HG03442 (cell line): ENCODE measurements at regions not wholly inside any gene's neighbourhood (a gene's known extent, or its start where the extent isn't known, plus 50 kb on each side); places are given as distances from the start of the nearest gene placed in this dataset.
"Not testable (repeated sequence)": the region's sequence is repeated elsewhere in the genome, so short reads cannot be mapped to it uniquely, and the experiment has no call there.

Source experiments
- ATAC-seq: cut with Tn5 transposase; IDR thresholded peaks from one replicate; pipeline ENCODE4 v1.9.1; 2021; ENCODE audit warnings: mild to moderate bottlenecking, moderate library complexity; ENCODE audit not compliant: unreplicated experiment

- no peak for ATAC-seq
These were observed 1049.8 kb upstream of the GRIA3 start for GRCh38 chrX:122134291-122134690.

GRCh38 chrX:122135070-122135469, 1049.0 kb upstream of the GRIA3 start:
- no peak for ATAC-seq

- not testable (repeated sequence) for ATAC-seq
These were observed 1043.9 kb upstream of the GRIA3 start for GRCh38 chrX:122140219-122140618.

- ATAC-seq, result no peak
These were observed 1030.1 kb upstream of the GRIA3 start for GRCh38 chrX:122154019-122154418.

GRCh38 chrX:122168241-122168640, 1015.8 kb upstream of the GRIA3 start:
- no peak for ATAC-seq

- ATAC-seq, result no peak
These were observed 999.3 kb upstream of the GRIA3 start for GRCh38 chrX:122184791-122185190.

- no peak for ATAC-seq
These were observed 996.9 kb upstream of the GRIA3 start for GRCh38 chrX:122187069-122187713.

GRCh38 chrX:122188751-122189150, 995.3 kb upstream of the GRIA3 start:
- no peak for ATAC-seq

GRCh38 chrX:122196343-122196742, 987.7 kb upstream of the GRIA3 start:
- ATAC-seq, result no peak

- no peak for ATAC-seq
These were observed 980.7 kb upstream of the GRIA3 start for GRCh38 chrX:122203399-122203798.

- no peak for ATAC-seq
These were observed 965.4 kb upstream of the GRIA3 start for GRCh38 chrX:122218666-122219065.

GRCh38 chrX:122219226-122219625, 964.9 kb upstream of the GRIA3 start:
- ATAC-seq, result no peak

GRCh38 chrX:122219735-122220134, 964.3 kb upstream of the GRIA3 start:
- no peak for ATAC-seq

GRCh38 chrX:122220644-122221373, 963.3 kb upstream of the GRIA3 start:
- ATAC-seq, result no peak

GRCh38 chrX:122221810-122222209, 962.3 kb upstream of the GRIA3 start:
- ATAC-seq, result not testable (repeated sequence)

GRCh38 chrX:122224137-122224536, 959.9 kb upstream of the GRIA3 start:
- ATAC-seq, result not testable (repeated sequence)

- ATAC-seq, result no peak
These were observed 945.3 kb upstream of the GRIA3 start for GRCh38 chrX:122238801-122239200.

GRCh38 chrX:122241959-122242358, 942.1 kb upstream of the GRIA3 start:
- ATAC-seq, result no peak

GRCh38 chrX:122244080-122244479, 940.0 kb upstream of the GRIA3 start:
- no peak for ATAC-seq

- ATAC-seq, result no peak
These were observed 938.9 kb upstream of the GRIA3 start for GRCh38 chrX:122245175-122245574.

- ATAC-seq, result no peak
These were observed 938.1 kb upstream of the GRIA3 start for GRCh38 chrX:122245943-122246342.

- no peak for ATAC-seq
These were observed 937.1 kb upstream of the GRIA3 start for GRCh38 chrX:122246937-122247336.

- ATAC-seq, result no peak
These were observed 935.4 kb upstream of the GRIA3 start for GRCh38 chrX:122248681-122249080.
